ENCODE measurements at regions not wholly inside any gene's neighbourhood (a gene's known extent, or its start where the extent isn't known, plus 50 kb on each side); places are given as distances from the start of the nearest gene placed in this dataset.
A peak's percentile ranks its signal among the peaks of the same experiment; 100 is the strongest.

GRCh38 chr2:215794829-215795546 is 218.4 kb downstream of the MREG start:
- Histone ChIP-seq H3K36me3 (ENCODE audit: control insufficient read depth in 2 of 3, insufficient read depth in 3 of 3, low read length in 3 of 3) (no peaks in the 10 kb centered on the region), H3K4me1 (ENCODE audit: control insufficient read depth in 2 of 2, insufficient read depth in 2 of 2, low read length in 2 of 2) (no peaks in the 10 kb centered on the region), H3K27ac (ENCODE audit: low read depth, low read length) (no peak overlapping the region), H3K27me3 (ENCODE audit: control insufficient read depth in 2 of 2, insufficient read depth in 2 of 2, low read length in 2 of 2) (no peaks in the 10 kb centered on the region), H3K4me3 (ENCODE audit: low read length) (no peak overlapping the region), H3K9me3 (ENCODE audit: control insufficient read depth in 2 of 3, low read length in 3 of 3) (no peaks in the 10 kb centered on the region)
- Mint-ChIP-seq H3K27ac (no peak overlapping the region), H3K4me1 (peaks cover 0 to 16% (median 5%) of the 10 kb centered on the region in 7 donors), H3K9me3 (no peaks in the 10 kb centered on the region), H3K27me3 (peaks cover 0 to 8% (median 5%) of the 10 kb centered on the region in 5 donors), H3K4me3 (no peak overlapping the region), H3K36me3 (no peaks in the 10 kb centered on the region)
- POLR2A ChIA-PET, result interaction anchor here (0.6 kb wide), 1 partner anchor 124 kb away, joined by 3 read pairs; no protein-coding TSS in a partner anchor
- intact Hi-C loops (cut with micrococcal nuclease), result no loop called here
- DNase-seq (no peak), ATAC-seq (no peak)
- CTCF ChIA-PET, result no interaction called here

- CTCF ChIA-PET, result no interaction called here
- DNase-seq (no peak), ATAC-seq (peak; percentile 86)
- Mint-ChIP-seq H3K4me3 (no peak overlapping the region), H3K27me3 (peaks cover 0 to 8% (median 5%) of the 10 kb centered on the region in 5 donors), H3K27ac (peak overlapping the region in 1 of 9 donors; percentile 63), H3K36me3 (no peaks in the 10 kb centered on the region), H3K4me1 (peaks cover 0 to 16% (median 5%) of the 10 kb centered on the region in 7 donors), H3K9me3 (no peaks in the 10 kb centered on the region)
- no peaks in the 10 kb centered on the region for H3K9me3 ChIP-seq (ENCODE audit: control insufficient read depth in 2 of 3, low read length in 3 of 3)
- POLR2A ChIA-PET, result interaction anchor here (0.6 kb wide), 1 partner anchor 123 kb away, joined by 3 read pairs; no protein-coding TSS in a partner anchor
- no peaks in the 10 kb centered on the region for H3K4me1 ChIP-seq (ENCODE audit: control insufficient read depth in 2 of 2, insufficient read depth in 2 of 2, low read length in 2 of 2)
- intact Hi-C loops (cut with micrococcal nuclease), result no loop called here
- no peaks in the 10 kb centered on the region for H3K27me3 ChIP-seq (ENCODE audit: control insufficient read depth in 2 of 2, insufficient read depth in 2 of 2, low read length in 2 of 2)
- H3K36me3 ChIP-seq (ENCODE audit: control insufficient read depth in 2 of 3, insufficient read depth in 3 of 3, low read length in 3 of 3), result no peaks in the 10 kb centered on the region
- no peak overlapping the region for H3K4me3 ChIP-seq (ENCODE audit: low read length)
- H3K27ac ChIP-seq (ENCODE audit: low read depth, low read length), result no peak overlapping the region
Measured at GRCh38 chr2:215793747-215794595, 219.4 kb downstream of the MREG start.

GRCh38 chr2:215791481-215791937 is 221.8 kb downstream of the MREG start:
- H3K27ac ChIP-seq (ENCODE audit: low read depth, low read length), result no peak overlapping the region
- ChIA-PET CTCF (interaction anchor here (0.5 kb wide), 1 partner anchor 9 kb away, joined by 3 read pairs; no protein-coding TSS in a partner anchor), POLR2A (no interaction called here)
- no peak overlapping the region for H3K4me3 Mint-ChIP-seq
- H3K27ac Mint-ChIP-seq, result no peak overlapping the region
- H3K36me3 ChIP-seq (ENCODE audit: control insufficient read depth in 2 of 3, insufficient read depth in 3 of 3, low read length in 3 of 3), result no peaks in the 10 kb centered on the region
- no peaks in the 10 kb centered on the region for H3K27me3 ChIP-seq (ENCODE audit: control insufficient read depth in 2 of 2, insufficient read depth in 2 of 2, low read length in 2 of 2)
- H3K36me3 Mint-ChIP-seq, result no peaks in the 10 kb centered on the region
- intact Hi-C loops (cut with micrococcal nuclease), result no loop called here
- ATAC-seq (no peak), DNase-seq (no peak)
- H3K4me1 ChIP-seq (ENCODE audit: control insufficient read depth in 2 of 2, insufficient read depth in 2 of 2, low read length in 2 of 2), result no peaks in the 10 kb centered on the region
- H3K9me3 ChIP-seq (ENCODE audit: control insufficient read depth in 2 of 3, low read length in 3 of 3), result no peaks in the 10 kb centered on the region
- no peak overlapping the region for H3K4me3 ChIP-seq (ENCODE audit: low read length)
- peaks cover 0 to 16% (median 5%) of the 10 kb centered on the region in 7 donors for H3K4me1 Mint-ChIP-seq
- peaks cover 0 to 8% (median 4%) of the 10 kb centered on the region in 5 donors for H3K27me3 Mint-ChIP-seq
- H3K9me3 Mint-ChIP-seq, result no peaks in the 10 kb centered on the region

- no peak for ATAC-seq
- peaks cover 0 to 9% (median 0%) of the 10 kb centered on the region in 7 donors for H3K4me1 Mint-ChIP-seq
- POLR2A ChIA-PET, result no interaction called here
- H3K27ac Mint-ChIP-seq, result no peak overlapping the region
- peaks cover 0 to 4% (median 0%) of the 10 kb centered on the region in 5 donors for H3K27me3 Mint-ChIP-seq
- H3K36me3 Mint-ChIP-seq, result no peaks in the 10 kb centered on the region
- no peaks in the 10 kb centered on the region for H3K9me3 Mint-ChIP-seq
- CTCF ChIA-PET, result no interaction called here
- H3K27me3 ChIP-seq (ENCODE audit: control insufficient read depth in 2 of 2, insufficient read depth in 2 of 2, low read length in 2 of 2), result no peaks in the 10 kb centered on the region
- DNase-seq, result no peak
- no peak overlapping the region for H3K4me3 ChIP-seq (ENCODE audit: low read length)
- no peak overlapping the region for H3K4me3 Mint-ChIP-seq
- no peaks in the 10 kb centered on the region for H3K9me3 ChIP-seq (ENCODE audit: control insufficient read depth in 2 of 3, low read length in 3 of 3)
- H3K4me1 ChIP-seq (ENCODE audit: control insufficient read depth in 2 of 2, insufficient read depth in 2 of 2, low read length in 2 of 2), result no peaks in the 10 kb centered on the region
- no peak overlapping the region for H3K27ac ChIP-seq (ENCODE audit: low read depth, low read length)
- H3K36me3 ChIP-seq (ENCODE audit: control insufficient read depth in 2 of 3, insufficient read depth in 3 of 3, low read length in 3 of 3), result no peaks in the 10 kb centered on the region
- intact Hi-C loops (cut with micrococcal nuclease), result no loop called here
Measured at GRCh38 chr2:215790523-215791421, 222.6 kb downstream of the MREG start.

GRCh38 chr2:215787565-215788178 is 225.7 kb downstream of the MREG start:
- no peak overlapping the region for H3K4me3 ChIP-seq (ENCODE audit: low read length)
- H3K27me3 ChIP-seq (ENCODE audit: control insufficient read depth in 2 of 2, insufficient read depth in 2 of 2, low read length in 2 of 2), result no peaks in the 10 kb centered on the region
- H3K4me1 ChIP-seq (ENCODE audit: control insufficient read depth in 2 of 2, insufficient read depth in 2 of 2, low read length in 2 of 2), result no peaks in the 10 kb centered on the region
- POLR2A ChIA-PET, result no interaction called here
- ATAC-seq (no peak), DNase-seq (no peak)
- no peaks in the 10 kb centered on the region for H3K36me3 Mint-ChIP-seq
- no peaks in the 10 kb centered on the region for H3K4me1 Mint-ChIP-seq
- CTCF ChIA-PET, result no interaction called here
- no peak overlapping the region for H3K27ac Mint-ChIP-seq
- H3K36me3 ChIP-seq (ENCODE audit: control insufficient read depth in 2 of 3, insufficient read depth in 3 of 3, low read length in 3 of 3), result no peaks in the 10 kb centered on the region
- peaks cover 0 to 5% (median 3%) of the 10 kb centered on the region in 5 donors for H3K27me3 Mint-ChIP-seq
- no peaks in the 10 kb centered on the region for H3K9me3 ChIP-seq (ENCODE audit: control insufficient read depth in 2 of 3, low read length in 3 of 3)
- H3K27ac ChIP-seq (ENCODE audit: low read depth, low read length), result no peak overlapping the region
- H3K9me3 Mint-ChIP-seq, result no peaks in the 10 kb centered on the region
- H3K4me3 Mint-ChIP-seq, result no peak overlapping the region
- intact Hi-C loops (cut with micrococcal nuclease), result no loop called here

- no peak overlapping the region for H3K27ac Mint-ChIP-seq
- no peaks in the 10 kb centered on the region for H3K36me3 Mint-ChIP-seq
- DNase-seq (no peak), ATAC-seq (no peak)
- H3K4me3 ChIP-seq (ENCODE audit: low read length), result no peak overlapping the region
- peaks cover 0 to 5% (median 3%) of the 10 kb centered on the region in 5 donors for H3K27me3 Mint-ChIP-seq
- H3K4me1 Mint-ChIP-seq, result no peaks in the 10 kb centered on the region
- intact Hi-C loops (cut with micrococcal nuclease), result no loop called here
- no peaks in the 10 kb centered on the region for H3K4me1 ChIP-seq (ENCODE audit: control insufficient read depth in 2 of 2, insufficient read depth in 2 of 2, low read length in 2 of 2)
- H3K27ac ChIP-seq (ENCODE audit: low read depth, low read length), result no peak overlapping the region
- no peaks in the 10 kb centered on the region for H3K9me3 Mint-ChIP-seq
- POLR2A ChIA-PET, result no interaction called here
- H3K9me3 ChIP-seq (ENCODE audit: control insufficient read depth in 2 of 3, low read length in 3 of 3), result no peaks in the 10 kb centered on the region
- no peaks in the 10 kb centered on the region for H3K27me3 ChIP-seq (ENCODE audit: control insufficient read depth in 2 of 2, insufficient read depth in 2 of 2, low read length in 2 of 2)
- H3K4me3 Mint-ChIP-seq, result no peak overlapping the region
- no peaks in the 10 kb centered on the region for H3K36me3 ChIP-seq (ENCODE audit: control insufficient read depth in 2 of 3, insufficient read depth in 3 of 3, low read length in 3 of 3)
- CTCF ChIA-PET, result no interaction called here
Measured at GRCh38 chr2:215787025-215787424, 226.3 kb downstream of the MREG start.

All from naive thymus-derived CD4-positive, alpha-beta T cell (primary cell).